NB4 (cell line): ENCODE measurements at regions not wholly inside any gene's neighbourhood (a gene's known extent, or its start where the extent isn't known, plus 50 kb on each side); places are given as distances from the start of the nearest gene placed in this dataset.

Experiments
- DNase-seq: peaks from one replicate; pipeline ENCODE4 v3.0.0; 2010; ENCODE audit warnings: low read depth
- H3K4me3 ChIP-seq: one replicate; pipeline ENCODE4 v1.5.1; 2011; ENCODE audit warnings: mild to moderate bottlenecking, low read depth, low read length, moderate library complexity
- MYC ChIP-seq: IDR thresholded peaks from 2 replicates; pipeline ENCODE4 v1.6.1; 2011; ENCODE audit warnings: low read depth, low read length
- POLR2A ChIP-seq: IDR thresholded peaks from 2 replicates; pipeline ENCODE4 v1.6.1; 2011; ENCODE audit warnings: mild to moderate bottlenecking; ENCODE audit not compliant: insufficient read length; ENCODE audit errors: extremely low read depth
- TF ChIP-seq, protein P1 (sequence below): IDR thresholded peaks from 2 replicates; pipeline ENCODE4 v1.6.1; 2011; ENCODE audit warnings: low read depth, low read length
- TF ChIP-seq, protein P2 (sequence below): IDR thresholded peaks from one replicate; pipeline ENCODE4 v1.5.1; 2012; ENCODE audit warnings: low read depth, low read length

DNA sequence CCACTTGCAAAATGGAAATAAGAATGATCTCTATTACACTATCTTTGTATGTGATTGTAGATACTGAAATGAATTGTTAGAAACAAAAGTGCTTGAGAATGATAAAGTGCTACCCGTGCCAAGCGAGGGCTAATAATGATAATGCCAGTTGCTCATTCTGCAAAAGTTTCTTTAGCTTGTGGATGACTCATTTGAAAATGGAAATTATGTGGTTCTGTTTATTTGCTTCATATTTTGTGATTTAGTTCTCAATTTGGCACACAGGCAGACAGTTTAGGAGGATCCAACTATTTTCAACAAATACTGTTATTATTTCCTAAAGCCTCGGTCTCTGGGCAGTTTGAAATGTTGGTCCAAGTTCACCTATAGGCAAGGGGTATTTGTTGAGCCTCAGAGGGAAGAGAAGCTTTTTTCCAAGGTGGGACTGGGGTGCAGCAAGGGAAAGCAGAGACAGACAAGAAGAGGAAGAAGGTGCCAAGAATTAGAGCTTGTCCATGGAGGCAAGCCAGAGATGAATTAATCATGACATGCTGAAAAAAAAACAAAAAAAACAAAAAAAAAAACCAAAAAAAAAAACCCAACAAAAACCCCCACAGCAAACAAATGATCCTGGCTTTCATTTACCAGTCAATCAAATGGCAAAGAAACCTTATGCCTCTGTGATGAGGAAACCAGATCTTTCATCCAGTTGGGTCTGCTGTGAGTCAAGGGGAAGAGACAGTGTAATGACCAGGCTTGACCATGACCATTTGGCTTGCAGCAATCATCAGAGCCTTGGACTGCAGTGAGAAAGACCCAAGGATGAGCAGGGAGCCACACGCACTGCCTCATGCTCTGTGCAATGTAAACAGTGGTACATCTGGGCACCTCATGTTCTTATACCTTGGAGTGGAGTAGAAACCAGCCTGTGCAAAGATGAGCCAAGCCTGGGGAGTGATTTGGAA is 285.0 kb upstream of the HABP2 start:
- no peak for TF ChIP-seq MYC
- TF ChIP-seq, protein P1, sequence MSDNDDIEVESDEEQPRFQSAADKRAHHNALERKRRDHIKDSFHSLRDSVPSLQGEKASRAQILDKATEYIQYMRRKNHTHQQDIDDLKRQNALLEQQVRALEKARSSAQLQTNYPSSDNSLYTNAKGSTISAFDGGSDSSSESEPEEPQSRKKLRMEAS = no peak
- TF ChIP-seq, protein P2, sequence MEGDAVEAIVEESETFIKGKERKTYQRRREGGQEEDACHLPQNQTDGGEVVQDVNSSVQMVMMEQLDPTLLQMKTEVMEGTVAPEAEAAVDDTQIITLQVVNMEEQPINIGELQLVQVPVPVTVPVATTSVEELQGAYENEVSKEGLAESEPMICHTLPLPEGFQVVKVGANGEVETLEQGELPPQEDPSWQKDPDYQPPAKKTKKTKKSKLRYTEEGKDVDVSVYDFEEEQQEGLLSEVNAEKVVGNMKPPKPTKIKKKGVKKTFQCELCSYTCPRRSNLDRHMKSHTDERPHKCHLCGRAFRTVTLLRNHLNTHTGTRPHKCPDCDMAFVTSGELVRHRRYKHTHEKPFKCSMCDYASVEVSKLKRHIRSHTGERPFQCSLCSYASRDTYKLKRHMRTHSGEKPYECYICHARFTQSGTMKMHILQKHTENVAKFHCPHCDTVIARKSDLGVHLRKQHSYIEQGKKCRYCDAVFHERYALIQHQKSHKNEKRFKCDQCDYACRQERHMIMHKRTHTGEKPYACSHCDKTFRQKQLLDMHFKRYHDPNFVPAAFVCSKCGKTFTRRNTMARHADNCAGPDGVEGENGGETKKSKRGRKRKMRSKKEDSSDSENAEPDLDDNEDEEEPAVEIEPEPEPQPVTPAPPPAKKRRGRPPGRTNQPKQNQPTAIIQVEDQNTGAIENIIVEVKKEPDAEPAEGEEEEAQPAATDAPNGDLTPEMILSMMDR = no peak
- TF ChIP-seq POLR2A = no peak
- H3K4me3 ChIP-seq = no peak overlapping the region
- no peak for DNase-seq

DNA sequence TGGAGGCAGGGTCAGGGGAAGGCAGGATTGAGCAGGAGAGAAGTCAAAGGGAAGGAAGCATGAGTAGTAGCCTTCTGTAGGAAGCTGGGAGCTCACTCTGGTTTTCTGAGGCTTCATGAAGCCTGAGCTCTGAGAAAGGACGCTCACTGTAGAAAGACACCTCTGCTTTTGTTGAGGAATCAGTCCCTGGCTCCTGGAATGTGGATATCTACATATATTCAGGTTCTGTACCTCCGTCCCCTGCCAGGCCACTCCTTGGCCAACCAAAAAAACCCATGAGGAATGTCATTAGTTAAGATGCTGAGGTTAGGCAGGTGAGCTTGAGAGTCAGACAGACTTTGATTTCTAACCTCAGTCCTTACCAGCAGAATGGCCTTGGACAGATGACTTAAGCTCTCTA is 283.5 kb upstream of the HABP2 start:
- H3K4me3 ChIP-seq = no peak overlapping the region
- no peak for DNase-seq
- TF ChIP-seq, protein P1 = no peak
- TF ChIP-seq, protein P2 = no peak
- TF ChIP-seq POLR2A (no peak), MYC (no peak)

DNA sequence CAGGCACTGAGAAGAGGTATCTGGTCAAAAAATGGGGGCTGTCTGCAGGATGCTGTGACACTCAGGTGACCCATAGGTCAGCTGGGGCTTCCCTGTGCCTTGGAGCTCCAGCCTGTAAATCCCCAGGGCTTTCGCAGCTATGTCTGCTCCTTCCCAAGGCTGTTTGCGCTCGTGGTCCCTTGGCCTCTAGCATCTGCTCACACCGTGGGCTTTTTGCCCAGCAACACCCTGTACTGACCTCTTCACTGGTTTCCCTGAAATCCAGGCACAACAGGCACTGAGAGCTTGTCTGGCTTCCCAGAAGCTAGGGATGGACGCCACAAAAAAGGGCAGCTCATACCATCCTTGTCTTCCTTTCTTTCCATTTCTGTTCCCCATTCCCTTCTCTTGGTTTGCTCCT is 280.3 kb upstream of the HABP2 start:
- no peak overlapping the region for H3K4me3 ChIP-seq
- TF ChIP-seq POLR2A (no peak), MYC (no peak)
- TF ChIP-seq, protein P2 = no peak
- TF ChIP-seq, protein P1 = no peak
- DNase-seq = no peak

DNA sequence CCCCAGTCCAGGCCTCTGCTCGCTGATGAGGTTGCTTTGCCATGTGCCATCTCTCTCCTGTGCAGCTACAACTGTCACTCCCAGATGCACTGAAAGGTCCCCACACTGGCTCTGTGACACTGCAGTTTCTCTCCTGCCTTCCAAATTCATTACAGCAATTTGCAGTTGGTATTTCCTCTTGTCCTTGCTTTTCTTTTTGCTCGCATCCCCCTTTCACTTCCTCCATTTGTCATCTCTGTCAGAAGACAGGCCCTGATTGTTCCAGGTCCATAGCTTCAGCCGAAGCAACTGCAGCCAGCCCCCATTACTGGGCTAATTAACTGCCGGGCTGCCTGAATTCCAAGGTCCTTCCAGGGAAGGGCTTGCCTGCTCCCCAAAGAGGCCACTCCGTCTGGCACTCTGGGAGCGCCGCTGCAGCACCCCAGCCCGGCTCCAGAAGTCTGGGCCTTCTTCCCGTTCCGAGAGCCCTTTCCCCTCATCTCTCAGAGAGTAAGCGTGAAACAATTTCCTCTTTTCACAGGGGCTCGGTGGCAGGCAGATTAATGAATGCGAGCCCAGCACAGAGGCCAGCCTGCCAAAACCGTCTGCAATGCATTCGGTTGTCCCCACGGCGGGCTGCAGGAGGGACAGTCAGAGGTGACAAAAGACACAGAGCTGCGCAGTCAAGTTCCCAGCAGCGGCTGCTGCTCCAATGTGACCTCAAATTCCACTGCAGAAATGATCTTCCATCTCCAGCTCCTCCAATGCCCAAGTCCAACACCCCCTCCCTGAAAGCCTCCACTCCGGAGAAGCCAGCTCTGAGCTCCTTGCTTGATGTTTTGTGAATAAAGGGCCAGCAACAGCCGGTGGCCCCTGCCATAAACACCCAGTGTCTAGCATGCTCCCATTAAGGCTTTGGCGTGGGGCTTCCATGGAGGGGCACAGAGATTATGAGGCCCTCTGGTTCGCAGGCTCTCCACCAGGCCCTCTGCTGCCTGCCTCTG is 279.4 kb upstream of the HABP2 start:
- TF ChIP-seq MYC = no peak
- TF ChIP-seq, protein P1 = no peak
- TF ChIP-seq POLR2A = no peak
- H3K4me3 ChIP-seq = no peak overlapping the region
- no peak for DNase-seq

DNA sequence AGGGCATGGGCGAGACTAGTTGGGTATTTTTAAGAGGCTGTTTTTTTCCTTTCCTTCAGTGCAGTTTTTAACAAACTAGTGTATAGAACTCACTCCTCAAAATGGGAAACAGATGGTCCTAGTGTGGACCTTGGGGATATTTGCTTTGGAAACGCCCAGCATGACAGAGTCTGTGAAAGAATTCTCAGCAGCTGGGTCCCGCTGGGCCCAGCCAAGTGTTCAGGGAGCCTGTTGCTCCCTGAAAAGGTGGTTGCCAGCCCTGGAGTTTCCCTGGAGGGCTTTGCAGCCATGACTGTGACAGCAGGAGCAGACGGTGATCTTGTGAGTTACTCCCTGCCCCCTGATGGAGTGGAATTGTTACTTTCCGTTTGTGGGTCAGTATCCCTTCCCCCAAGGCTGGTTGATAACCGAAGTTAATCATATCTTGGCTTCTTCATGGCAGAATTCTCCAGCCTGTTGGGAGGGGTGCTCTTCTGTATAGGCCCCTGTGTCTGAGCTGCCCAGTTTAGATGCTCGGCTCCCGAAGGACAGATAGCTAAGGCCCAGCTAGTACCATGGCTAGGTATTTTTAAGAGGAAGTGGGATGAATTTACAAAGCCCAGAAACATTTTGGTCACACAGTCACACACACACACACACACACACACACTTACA is 278.6 kb upstream of the HABP2 start:
- H3K4me3 ChIP-seq = no peak overlapping the region
- TF ChIP-seq, protein P1 = no peak
- no peak for TF ChIP-seq POLR2A
- TF ChIP-seq, protein P2 = no peak
- no peak for DNase-seq
